NCI-H446 (cell line): ENCODE measurements at regions not wholly inside any gene's neighbourhood (a gene's known extent, or its start where the extent isn't known, plus 50 kb on each side); places are given as distances from the start of the nearest gene placed in this dataset.
"Not testable (repeated sequence)": the region's sequence is repeated elsewhere in the genome, so short reads cannot be mapped to it uniquely, and the experiment has no call there.

ENCODE experiments used
- DNase-seq, 2 experiments: peaks; one replicate each; lab custom pipeline; 2025; lab: John Stamatoyannopoulos, UW

DNA sequence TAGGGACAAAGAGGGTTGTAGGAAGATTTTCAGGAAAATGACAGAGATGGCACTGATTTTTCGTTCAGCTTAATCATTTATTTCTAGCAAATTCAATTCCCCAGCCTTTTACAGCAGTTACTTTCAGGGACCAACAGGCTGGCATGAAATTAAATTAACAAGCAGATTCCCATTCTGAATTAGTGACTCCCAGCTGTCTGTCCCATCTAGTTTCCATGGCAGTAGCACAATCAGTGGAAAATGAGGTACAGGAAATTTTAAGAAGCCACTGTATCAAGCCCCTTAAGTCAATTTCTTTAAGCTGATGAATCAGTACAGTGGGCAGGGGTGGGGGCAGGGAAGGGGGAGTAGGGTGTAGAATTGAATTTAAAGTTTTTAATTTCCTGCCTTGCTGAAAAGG lies 121.1 kb upstream of the TEX13C start:
- peak; percentile 19 to 26 for DNase-seq

DNA sequence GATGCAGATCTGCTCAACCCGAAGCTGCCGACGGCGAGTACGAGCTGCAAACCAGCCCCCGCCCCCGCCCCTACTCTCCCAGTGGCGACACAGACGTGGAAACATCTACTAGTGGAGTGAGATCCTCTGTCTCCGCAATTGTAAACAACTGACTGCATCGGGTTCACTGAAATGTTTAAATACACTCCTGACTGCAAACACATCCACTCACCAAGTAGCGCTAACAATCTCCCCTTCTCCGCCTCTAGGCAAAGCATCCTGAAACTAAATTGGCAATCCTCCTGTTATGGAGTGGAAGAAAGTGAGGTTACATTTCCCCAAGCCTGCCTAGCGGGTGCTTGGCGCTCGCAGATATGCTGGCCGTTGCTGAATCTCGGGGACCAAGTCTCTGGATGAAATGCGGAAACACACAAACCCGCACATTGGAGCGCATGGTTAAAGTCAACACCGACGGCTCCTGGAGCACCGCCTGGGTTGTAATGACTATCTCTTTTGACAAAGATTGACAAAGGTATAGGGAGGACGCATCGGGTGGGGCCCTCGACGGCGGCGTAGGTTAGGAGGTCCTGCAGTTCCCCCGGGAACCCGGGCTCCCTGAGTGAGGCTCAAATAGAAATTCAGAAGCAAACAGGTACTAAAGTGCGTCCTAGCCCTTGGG lies 117.0 kb upstream of the TEX13C start:
- DNase-seq = peak in 1 of 2 experiments; percentile 26

GRCh38 chrX:125203365-125203736 lies 116.3 kb upstream of the TEX13C start:
- no peak for DNase-seq

GRCh38 chrX:125203737-125204578 lies 115.7 kb upstream of the TEX13C start:
- peak; percentile 65 to 83 for DNase-seq

DNA sequence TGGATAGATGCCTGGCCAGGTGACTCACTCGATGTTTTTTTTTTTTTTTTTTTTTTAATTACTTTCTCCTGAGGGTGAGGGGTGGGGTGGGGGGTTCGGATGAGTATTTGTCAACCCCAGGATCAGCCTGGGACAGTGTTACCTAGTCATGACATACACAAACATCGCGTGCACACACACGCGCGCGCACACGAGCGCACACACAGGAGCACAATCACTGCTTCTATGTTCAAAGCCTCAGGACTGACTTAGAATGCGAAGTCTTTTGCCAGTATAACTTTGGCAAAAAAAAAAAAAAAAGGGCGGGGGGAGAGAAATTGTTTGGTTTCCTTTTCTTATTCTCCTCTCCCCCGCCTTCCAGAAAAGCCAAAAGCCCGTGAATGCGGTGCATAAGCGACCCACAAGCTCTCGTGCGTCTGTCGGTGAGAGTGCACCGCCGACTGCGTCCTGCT lies 115.0 kb upstream of the TEX13C start:
- peak in 1 of 2 experiments; percentile 30 for DNase-seq

- DNase-seq = peak; percentile 87 to 92
Observed at GRCh38 chrX:125205133-125205917, 114.3 kb upstream of the TEX13C start.

DNA sequence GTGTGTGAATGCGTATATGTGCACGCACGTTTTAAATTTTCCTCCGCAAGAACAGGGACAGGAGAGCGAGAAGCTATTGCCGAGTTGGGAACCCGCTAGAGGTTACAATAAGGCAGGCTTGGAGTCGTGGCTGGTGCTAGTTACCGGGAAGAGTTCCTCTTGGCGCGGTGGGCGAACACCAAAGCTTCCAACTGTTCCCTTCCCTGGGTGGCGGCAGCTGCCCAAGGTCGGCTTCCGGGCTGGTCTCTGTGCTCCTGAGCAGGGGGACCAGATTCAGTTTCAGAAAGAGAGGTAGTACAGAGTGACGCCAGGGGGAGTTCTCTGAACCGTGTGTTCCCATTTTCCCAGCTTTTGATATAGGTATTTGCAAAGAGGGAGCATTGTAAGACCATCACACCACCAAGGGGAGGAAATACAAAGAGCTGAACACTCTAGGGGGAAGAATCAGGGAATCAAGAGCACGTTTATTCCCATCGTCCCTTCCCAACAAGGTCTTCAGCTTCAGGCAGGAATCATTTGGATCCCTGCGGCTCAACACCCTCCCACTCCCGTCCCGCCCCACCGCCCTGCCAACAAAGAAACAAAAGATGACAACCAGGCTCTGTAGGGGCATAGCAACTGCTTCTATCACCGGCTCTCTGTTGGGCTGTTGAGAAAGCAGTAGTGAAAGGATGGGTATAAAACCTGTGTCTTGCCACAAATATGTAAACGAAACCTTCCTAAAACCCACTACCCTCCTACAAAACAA lies 113.6 kb upstream of the TEX13C start:
- DNase-seq = peak; percentile 53 to 71

DNA sequence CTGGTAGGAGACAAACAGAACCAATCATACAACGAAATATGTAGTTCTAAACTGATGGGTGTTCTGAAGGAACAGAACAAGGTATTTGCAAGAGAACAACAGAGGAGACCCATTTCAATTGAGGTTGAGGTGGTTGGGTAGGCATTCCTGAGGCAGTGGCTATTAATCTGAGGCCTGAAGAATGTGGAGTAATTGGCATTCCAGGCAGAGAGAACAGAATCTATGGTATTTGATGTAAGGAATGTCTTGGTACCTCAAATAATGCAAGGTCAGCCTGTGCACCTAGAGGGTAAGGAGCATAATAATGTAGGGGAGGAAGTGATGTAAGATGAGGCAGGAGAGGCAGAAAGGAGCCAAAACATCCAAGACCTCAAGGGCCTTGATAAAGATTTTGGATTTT lies 109.5 kb upstream of the TEX13C start:
- no peak for DNase-seq

DNA sequence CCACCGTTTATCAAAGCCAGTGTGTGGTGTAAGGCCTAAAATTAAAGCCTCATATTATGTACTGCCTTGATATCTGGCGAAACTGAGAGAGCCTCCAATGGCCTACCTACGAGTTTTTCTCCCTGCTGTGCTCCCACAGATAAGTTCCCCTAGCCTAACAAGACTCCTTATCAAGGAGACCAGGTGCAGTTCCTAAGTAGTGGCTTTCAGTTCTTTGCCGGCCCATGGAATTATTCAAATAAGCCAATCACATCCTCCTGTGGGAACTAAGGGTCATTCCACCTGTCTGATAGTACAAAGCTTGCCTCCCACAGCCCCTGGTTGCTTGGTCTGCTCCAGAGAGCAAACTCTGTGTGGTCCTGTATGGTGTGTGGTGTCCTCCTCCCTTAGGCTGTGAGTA lies 99.8 kb upstream of the TEX13C start:
- DNase-seq = no peak

- DNase-seq = no peak
Observed at GRCh38 chrX:125236955-125237354, 82.7 kb upstream of the TEX13C start.

GRCh38 chrX:125248931-125249330 lies 70.7 kb upstream of the TEX13C start:
- no peak for DNase-seq

GRCh38 chrX:125255759-125256158 lies 63.9 kb upstream of the TEX13C start:
- DNase-seq = not testable (repeated sequence)

DNA sequence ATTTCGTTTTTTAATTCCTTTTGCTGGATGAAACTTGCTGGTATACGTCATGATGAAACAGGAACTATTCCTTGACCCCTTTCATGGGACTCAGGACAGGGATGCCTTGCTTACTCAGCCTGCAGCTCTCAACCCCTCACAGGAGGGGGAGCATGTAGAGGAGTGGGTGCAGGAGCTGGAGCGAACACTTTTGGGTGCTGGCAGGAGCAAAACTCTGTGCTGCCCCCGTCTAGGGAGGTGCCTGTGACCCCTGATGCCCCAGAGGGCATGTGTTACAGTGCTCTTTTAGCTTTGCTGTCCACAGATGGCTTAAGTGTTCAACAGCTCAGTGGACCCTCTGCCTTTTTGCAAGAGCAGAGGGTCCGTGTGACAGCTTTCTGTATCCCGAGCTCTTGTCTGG lies 56.8 kb upstream of the TEX13C start:
- DNase-seq = no peak

DNA sequence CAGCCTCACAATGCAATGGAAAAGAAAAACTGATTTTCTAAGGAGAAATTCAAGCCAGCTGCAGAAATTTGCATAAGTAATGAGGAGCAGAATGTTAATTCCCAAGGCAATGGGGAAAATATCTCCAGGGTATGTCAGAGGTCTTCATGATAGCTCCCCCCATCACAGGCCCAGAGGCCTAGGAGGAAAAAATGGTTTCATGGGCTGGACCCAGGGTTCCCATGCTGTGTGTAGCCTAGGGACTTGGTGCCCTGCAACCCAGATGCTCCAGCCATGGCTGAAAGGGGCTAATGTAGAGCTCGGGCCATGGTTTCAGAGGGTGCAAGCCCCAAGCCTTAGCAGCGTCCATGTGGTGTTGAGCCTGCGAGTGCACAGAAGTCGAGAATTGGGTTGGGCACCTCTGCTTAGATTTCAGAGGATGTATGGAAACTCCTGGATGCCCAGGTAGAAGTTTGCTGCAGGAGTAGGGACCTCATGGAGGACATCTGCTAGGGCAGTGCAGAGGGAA lies 53.5 kb upstream of the TEX13C start:
- no peak for DNase-seq
